ENCODE measurements at regions not wholly inside any gene's neighbourhood (a gene's known extent, or its start where the extent isn't known, plus 50 kb on each side); places are given as distances from the start of the nearest gene placed in this dataset.

DNA sequence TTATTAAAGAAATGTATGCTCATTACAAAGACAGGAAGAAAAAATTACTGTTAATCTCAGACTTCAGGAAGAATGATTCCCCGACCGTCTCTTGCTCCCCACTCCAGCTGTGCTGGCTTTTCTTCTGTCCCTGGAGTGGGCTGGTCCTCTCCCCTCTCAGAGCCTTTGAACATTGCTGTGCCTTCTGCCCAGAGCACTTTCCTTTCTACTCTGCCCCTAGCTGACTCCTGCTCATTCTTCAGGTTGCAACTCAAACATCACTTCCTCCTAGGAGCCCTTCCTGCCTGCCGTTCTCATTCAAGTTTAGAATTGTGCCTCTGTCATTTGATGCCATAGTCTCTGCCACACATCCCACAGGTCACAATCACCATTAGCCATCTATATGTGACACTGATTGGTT, 329.5 kb downstream of the MIAT start:
- DNase-seq (ENCODE audit: low read depth in 4 of 6, low spot score in 6 of 6): no peak
- no peak overlapping the region for H3K27ac ChIP-seq (ENCODE audit: low read depth, low read length)
- WGBS (ENCODE audit: insufficient coverage): 22% methylated on average over 3 of the region's 3 CpGs

GRCh38 chr22:26990503-26991189, 333.3 kb downstream of the MIAT start:
- Histone ChIP-seq H3K36me3 (ENCODE audit: control insufficient read depth, insufficient read depth, low read length) (no peaks in the 10 kb centered on the region), H3K9me3 (ENCODE audit: control insufficient read depth, insufficient read depth, low read length) (no peaks in the 10 kb centered on the region), H3K27ac (ENCODE audit: low read depth, low read length) (no peak overlapping the region), H3K27me3 (ENCODE audit: control insufficient read depth, insufficient read depth, low read length) (peaks cover 2% of the 10 kb centered on the region), H3K4me3 (ENCODE audit: low read depth, low read length) (no peak overlapping the region), H3K4me1 (ENCODE audit: control insufficient read depth, insufficient read depth, low read length) (peaks cover 12% of the 10 kb centered on the region)
- DNase-seq (ENCODE audit: low read depth in 4 of 6, low spot score in 6 of 6): peak in 1 of 6 donors; percentile 13
- WGBS (ENCODE audit: insufficient coverage): 95% methylated on average over 3 of the region's 7 CpGs

More for the DNA sequence above, 329.5 kb downstream of the MIAT start:
- H3K27me3 ChIP-seq (ENCODE audit: control insufficient read depth, insufficient read depth, low read length): no peaks in the 10 kb centered on the region
- no peaks in the 10 kb centered on the region for H3K36me3 ChIP-seq (ENCODE audit: control insufficient read depth, insufficient read depth, low read length)
- H3K4me3 ChIP-seq (ENCODE audit: low read depth, low read length): no peak overlapping the region
- H3K9me3 ChIP-seq (ENCODE audit: control insufficient read depth, insufficient read depth, low read length): no peaks in the 10 kb centered on the region
- H3K4me1 ChIP-seq (ENCODE audit: control insufficient read depth, insufficient read depth, low read length): peaks cover 12% of the 10 kb centered on the region

GRCh38 chr22:26992556-26992955, 335.2 kb downstream of the MIAT start:
- Histone ChIP-seq H3K9me3 (ENCODE audit: control insufficient read depth, insufficient read depth, low read length) (no peaks in the 10 kb centered on the region), H3K36me3 (ENCODE audit: control insufficient read depth, insufficient read depth, low read length) (no peaks in the 10 kb centered on the region), H3K27ac (ENCODE audit: low read depth, low read length) (no peak overlapping the region), H3K4me3 (ENCODE audit: low read depth, low read length) (no peak overlapping the region), H3K27me3 (ENCODE audit: control insufficient read depth, insufficient read depth, low read length) (peaks cover 2% of the 10 kb centered on the region), H3K4me1 (ENCODE audit: control insufficient read depth, insufficient read depth, low read length) (no peaks in the 10 kb centered on the region)
- DNase-seq (ENCODE audit: low read depth in 4 of 6, low spot score in 6 of 6): peak in 1 of 6 donors; percentile 28
- WGBS (ENCODE audit: insufficient coverage): 83% methylated on average over 2 of the region's 2 CpGs

DNA sequence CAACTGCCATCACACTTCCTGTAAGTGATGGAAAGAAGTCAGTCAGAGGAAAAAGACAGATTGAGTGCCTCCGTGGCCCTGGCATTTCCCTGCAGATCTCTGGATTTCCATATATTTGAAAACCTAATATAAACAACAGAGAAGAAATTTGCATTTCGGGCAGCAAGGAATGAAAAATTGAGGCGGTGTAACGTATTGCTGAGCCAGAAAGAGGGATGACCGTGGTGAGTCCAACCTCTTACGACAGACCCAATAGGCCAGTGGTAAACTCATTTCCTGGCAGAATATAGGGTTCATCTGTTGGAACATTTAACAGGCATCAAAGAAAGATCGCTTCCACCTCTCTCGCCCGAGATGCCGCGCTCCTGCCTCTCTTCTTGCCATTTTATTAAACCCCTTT, 336.5 kb downstream of the MIAT start:
- no peak overlapping the region for H3K27ac ChIP-seq (ENCODE audit: low read depth, low read length)
- WGBS (ENCODE audit: insufficient coverage): 82% methylated on average over 2 of the region's 11 CpGs
- peak in 2 of 6 donors; percentile 44 to 74 for DNase-seq (ENCODE audit: low read depth in 4 of 6, low spot score in 6 of 6)
- no peaks in the 10 kb centered on the region for H3K36me3 ChIP-seq (ENCODE audit: control insufficient read depth, insufficient read depth, low read length)
- no peaks in the 10 kb centered on the region for H3K9me3 ChIP-seq (ENCODE audit: control insufficient read depth, insufficient read depth, low read length)
- no peak overlapping the region for H3K4me3 ChIP-seq (ENCODE audit: low read depth, low read length)
- no peaks in the 10 kb centered on the region for H3K4me1 ChIP-seq (ENCODE audit: control insufficient read depth, insufficient read depth, low read length)
- peaks cover 2% of the 10 kb centered on the region for H3K27me3 ChIP-seq (ENCODE audit: control insufficient read depth, insufficient read depth, low read length)

- no peaks in the 10 kb centered on the region for H3K4me1 ChIP-seq (ENCODE audit: control insufficient read depth, insufficient read depth, low read length)
- no peaks in the 10 kb centered on the region for H3K36me3 ChIP-seq (ENCODE audit: control insufficient read depth, insufficient read depth, low read length)
- peaks cover 2% of the 10 kb centered on the region for H3K27me3 ChIP-seq (ENCODE audit: control insufficient read depth, insufficient read depth, low read length)
- H3K9me3 ChIP-seq (ENCODE audit: control insufficient read depth, insufficient read depth, low read length): no peaks in the 10 kb centered on the region
- 100% methylated on average over 3 of the region's 4 CpGs for WGBS (ENCODE audit: insufficient coverage)
- H3K4me3 ChIP-seq (ENCODE audit: low read depth, low read length): no peak overlapping the region
- no peak for DNase-seq (ENCODE audit: low read depth in 4 of 6, low spot score in 6 of 6)
- no peak overlapping the region for H3K27ac ChIP-seq (ENCODE audit: low read depth, low read length)
Measured at GRCh38 chr22:26994801-26995200, 337.4 kb downstream of the MIAT start.

GRCh38 chr22:26995235-26995634, 337.8 kb downstream of the MIAT start:
- DNase-seq (ENCODE audit: low read depth in 4 of 6, low spot score in 6 of 6): peak in 2 of 6 donors; percentile 25 to 78
- Histone ChIP-seq H3K27me3 (ENCODE audit: control insufficient read depth, insufficient read depth, low read length) (peaks cover 2% of the 10 kb centered on the region), H3K4me1 (ENCODE audit: control insufficient read depth, insufficient read depth, low read length) (no peaks in the 10 kb centered on the region), H3K27ac (ENCODE audit: low read depth, low read length) (no peak overlapping the region), H3K9me3 (ENCODE audit: control insufficient read depth, insufficient read depth, low read length) (no peaks in the 10 kb centered on the region), H3K4me3 (ENCODE audit: low read depth, low read length) (no peak overlapping the region), H3K36me3 (ENCODE audit: control insufficient read depth, insufficient read depth, low read length) (no peaks in the 10 kb centered on the region)
- WGBS (ENCODE audit: insufficient coverage): 72% methylated on average over 2 of the region's 3 CpGs

- Histone ChIP-seq H3K9me3 (ENCODE audit: control insufficient read depth, insufficient read depth, low read length) (no peaks in the 10 kb centered on the region), H3K4me1 (ENCODE audit: control insufficient read depth, insufficient read depth, low read length) (no peaks in the 10 kb centered on the region), H3K4me3 (ENCODE audit: low read depth, low read length) (no peak overlapping the region), H3K27ac (ENCODE audit: low read depth, low read length) (no peak overlapping the region), H3K27me3 (ENCODE audit: control insufficient read depth, insufficient read depth, low read length) (peaks cover 2% of the 10 kb centered on the region), H3K36me3 (ENCODE audit: control insufficient read depth, insufficient read depth, low read length) (no peaks in the 10 kb centered on the region)
- WGBS (ENCODE audit: insufficient coverage): 100% methylated on average over 2 of the region's 2 CpGs
- DNase-seq (ENCODE audit: low read depth in 4 of 6, low spot score in 6 of 6): no peak
Measured at GRCh38 chr22:26996154-26996553, 338.8 kb downstream of the MIAT start.

GRCh38 chr22:26998129-26998528, 340.7 kb downstream of the MIAT start:
- Histone ChIP-seq H3K36me3 (ENCODE audit: control insufficient read depth, insufficient read depth, low read length) (no peaks in the 10 kb centered on the region), H3K27ac (ENCODE audit: low read depth, low read length) (no peak overlapping the region), H3K4me1 (ENCODE audit: control insufficient read depth, insufficient read depth, low read length) (peaks cover under 1% of the 10 kb centered on the region), H3K27me3 (ENCODE audit: control insufficient read depth, insufficient read depth, low read length) (peaks cover 2% of the 10 kb centered on the region), H3K4me3 (ENCODE audit: low read depth, low read length) (no peak overlapping the region), H3K9me3 (ENCODE audit: control insufficient read depth, insufficient read depth, low read length) (no peaks in the 10 kb centered on the region)
- WGBS (ENCODE audit: insufficient coverage): 67% methylated on average over 1 of the region's 3 CpGs
- no peak for DNase-seq (ENCODE audit: low read depth in 4 of 6, low spot score in 6 of 6)

GRCh38 chr22:26998716-26999115, 341.3 kb downstream of the MIAT start:
- no peaks in the 10 kb centered on the region for H3K27me3 ChIP-seq (ENCODE audit: control insufficient read depth, insufficient read depth, low read length)
- no peaks in the 10 kb centered on the region for H3K9me3 ChIP-seq (ENCODE audit: control insufficient read depth, insufficient read depth, low read length)
- no peaks in the 10 kb centered on the region for H3K36me3 ChIP-seq (ENCODE audit: control insufficient read depth, insufficient read depth, low read length)
- WGBS (ENCODE audit: insufficient coverage): 76% methylated on average over 4 of the region's 6 CpGs
- no peak overlapping the region for H3K4me3 ChIP-seq (ENCODE audit: low read depth, low read length)
- peaks cover 3% of the 10 kb centered on the region for H3K4me1 ChIP-seq (ENCODE audit: control insufficient read depth, insufficient read depth, low read length)
- DNase-seq (ENCODE audit: low read depth in 4 of 6, low spot score in 6 of 6): no peak
- H3K27ac ChIP-seq (ENCODE audit: low read depth, low read length): no peak overlapping the region

- WGBS (ENCODE audit: insufficient coverage): 67% methylated on average over 11 of the region's 11 CpGs
- DNase-seq (ENCODE audit: low read depth in 4 of 6, low spot score in 6 of 6): peak in 1 of 6 donors; percentile 40
- H3K36me3 ChIP-seq (ENCODE audit: control insufficient read depth, insufficient read depth, low read length): no peaks in the 10 kb centered on the region
Measured at GRCh38 chr22:27003297-27003696, 345.9 kb downstream of the MIAT start.

More at GRCh38 chr22:27003297-27003696, 345.9 kb downstream of the MIAT start:
- H3K9me3 ChIP-seq (ENCODE audit: control insufficient read depth, insufficient read depth, low read length): no peaks in the 10 kb centered on the region
- no peaks in the 10 kb centered on the region for H3K27me3 ChIP-seq (ENCODE audit: control insufficient read depth, insufficient read depth, low read length)
- H3K4me3 ChIP-seq (ENCODE audit: low read depth, low read length): no peak overlapping the region
- H3K4me1 ChIP-seq (ENCODE audit: control insufficient read depth, insufficient read depth, low read length): peaks cover 3% of the 10 kb centered on the region
- no peak overlapping the region for H3K27ac ChIP-seq (ENCODE audit: low read depth, low read length)

Data from spinal cord (tissue), 9 donors.